WTC11 (cell line): ENCODE measurements at regions not wholly inside any gene's neighbourhood (a gene's known extent, or its start where the extent isn't known, plus 50 kb on each side); places are given as distances from the start of the nearest gene placed in this dataset.

ENCODE experiments used
- ATAC-seq: fragments of 200-7000 bp; cut with Tn5 transposase; 2 replicates; pipeline ENCODE4 v1.10.0; 2021; ENCODE audit warnings: mild to moderate bottlenecking, moderate library complexity
- CTCF ChIA-PET: fragments of 300-600 bp; sonication (Branson Sonifier 250); formaldehyde crosslinking; loops from one replicate; lab custom pipeline; 2021; ENCODE audit warnings: antibody characterized with exemption; lab: Charles Lee
- POLR2A ChIA-PET: fragments of 350-600 bp; sonication (Branson Sonifier 250); formaldehyde crosslinking; loops from one replicate; lab custom pipeline; 2021; ENCODE audit warnings: antibody characterized with exemption; lab: Charles Lee
- DNase-seq: peaks from one replicate; pipeline ENCODE4 v3.0.0; 2021; ENCODE audit warnings: low spot score
- H3K27ac Mint-ChIP-seq: 2 replicates; pipeline ENCODE4 v1.8.0; 2021; ENCODE audit warnings: mixed read lengths
- H3K27me3 Mint-ChIP-seq: 2 replicates; pipeline ENCODE4 v1.8.0; 2021; ENCODE audit warnings: low read depth, mild to moderate bottlenecking, moderate library complexity, mixed read lengths
- H3K36me3 Mint-ChIP-seq: 2 replicates; pipeline ENCODE4 v1.8.0; 2021; ENCODE audit warnings: mixed read lengths
- H3K4me1 Mint-ChIP-seq: 2 replicates; pipeline ENCODE4 v1.8.0; 2022; ENCODE audit warnings: mixed read lengths
- H3K4me3 Mint-ChIP-seq: 2 replicates; pipeline ENCODE4 v1.8.0; 2021; ENCODE audit warnings: mild to moderate bottlenecking, moderate library complexity, mixed read lengths
- H3K9me3 Mint-ChIP-seq: 2 replicates; pipeline ENCODE4 v1.8.0; 2021; ENCODE audit warnings: mixed read lengths
- CREM ChIP-seq: sonication (generic); formaldehyde crosslinking; IDR thresholded peaks from 2 replicates; pipeline ENCODE4 v1.8.1; 2022; ENCODE audit warnings: mild to moderate bottlenecking, missing genetic modification reagents, moderate library complexity
- E2F1 ChIP-seq: sonication (generic); formaldehyde crosslinking; IDR thresholded peaks from 2 replicates; pipeline ENCODE4 v1.8.0; 2022; ENCODE audit warnings: mild to moderate bottlenecking, missing genetic modification reagents
- FOXP1 ChIP-seq: sonication (generic); formaldehyde crosslinking; IDR thresholded peaks from 2 replicates; pipeline ENCODE4 v1.8.0; 2022; ENCODE audit warnings: missing genetic modification reagents, mild to moderate bottlenecking, moderate library complexity, borderline replicate concordance
- IRF2 ChIP-seq: sonication (generic); formaldehyde crosslinking; IDR thresholded peaks from 2 replicates; pipeline ENCODE4 v1.8.0; 2022; ENCODE audit warnings: low read depth, missing genetic modification reagents, borderline replicate concordance
- JUN ChIP-seq: sonication (generic); formaldehyde crosslinking; IDR thresholded peaks from 2 replicates; pipeline ENCODE4 v1.8.0; 2023; ENCODE audit warnings: mild to moderate bottlenecking, missing genetic modification reagents
- MYBL2 ChIP-seq: sonication (generic); formaldehyde crosslinking; IDR thresholded peaks from 2 replicates; pipeline ENCODE4 v1.8.1; 2023; ENCODE audit warnings: mild to moderate bottlenecking, moderate library complexity, missing genetic modification reagents
- NFYB ChIP-seq: sonication (generic); formaldehyde crosslinking; conservative IDR thresholded peaks from 2 replicates; pipeline ENCODE4 v1.8.0; 2022; ENCODE audit warnings: low read depth, missing genetic modification reagents
- PRDM15 ChIP-seq: sonication (generic); formaldehyde crosslinking; IDR thresholded peaks from 2 replicates; pipeline ENCODE4 v1.8.0; 2022; ENCODE audit warnings: missing genetic modification reagents
- SP1 ChIP-seq: sonication (generic); formaldehyde crosslinking; conservative IDR thresholded peaks from 2 replicates; pipeline ENCODE4 v1.8.1; 2022; ENCODE audit warnings: missing genetic modification reagents
- TEAD4 ChIP-seq: sonication (generic); formaldehyde crosslinking; IDR thresholded peaks from 2 replicates; pipeline ENCODE4 v1.8.0; 2022; ENCODE audit warnings: mild to moderate bottlenecking, missing genetic modification reagents
- ZNF121 ChIP-seq: sonication (generic); formaldehyde crosslinking; IDR thresholded peaks from 2 replicates; pipeline ENCODE4 v1.8.0; 2023; ENCODE audit warnings: missing genetic modification reagents
- ZNF396 ChIP-seq: fragments of 250-450 bp; sonication (Bioruptor Pico); IDR thresholded peaks from 2 replicates; pipeline ENCODE4 v1.8.0; 2021; ENCODE audit warnings: mild to moderate bottlenecking, moderate library complexity, borderline replicate concordance
- ZNF416 ChIP-seq: fragments of 250-450 bp; sonication (Bioruptor Pico); IDR thresholded peaks from 2 replicates; pipeline ENCODE4 v1.9.0; 2021; ENCODE audit warnings: mild to moderate bottlenecking, inconsistent platforms
- ZNF425 ChIP-seq: fragments of 250-450 bp; sonication (Bioruptor Pico); conservative IDR thresholded peaks from 2 replicates; pipeline ENCODE4 v1.9.0; 2021; ENCODE audit warnings: mild to moderate bottlenecking
- ZNF532 ChIP-seq: fragments of 250-450 bp; sonication (Bioruptor Pico); IDR thresholded peaks from 2 replicates; pipeline ENCODE4 v1.9.0; 2021; ENCODE audit warnings: mild to moderate bottlenecking, borderline replicate concordance

GRCh38 chr16:13348416-13348815, 447.0 kb downstream of the SHISA9 start:
- Mint-ChIP-seq H3K36me3 (peaks cover 13% of the 10 kb centered on the region), H3K9me3 (no peaks in the 10 kb centered on the region), H3K4me3 (no peak overlapping the region), H3K27me3 (no peaks in the 10 kb centered on the region), H3K4me1 (peaks cover 21% of the 10 kb centered on the region), H3K27ac (peak overlapping the region; percentile 73; the same call in 1 of the 2 replicates)
- POLR2A ChIA-PET, result no interaction called here
- CTCF ChIA-PET, result interaction anchor here (1.1 kb wide), 1 partner anchor 10 kb away, joined by 3 read pairs; no protein-coding TSS in a partner anchor
- ATAC-seq (peak; percentile 55), DNase-seq (no peak)
- TF ChIP-seq MYBL2 (CRISPR knock-in tag) (no peak), PRDM15 (CRISPR knock-in tag) (no peak), ZNF396 (CRISPR knock-in tag) (no peak), IRF2 (CRISPR knock-in tag) (no peak), ZNF121 (CRISPR knock-in tag) (no peak), ZNF532 (CRISPR knock-in tag) (no peak), TEAD4 (no peak), ZNF425 (CRISPR knock-in tag) (no peak), NFYB (CRISPR knock-in tag) (no peak; the same call in 1 of the 2 replicates), CREM (no peak), FOXP1 (CRISPR knock-in tag) (no peak), ZNF416 (CRISPR knock-in tag) (no peak)

- CTCF ChIA-PET, result no interaction called here
- peak overlapping the region; percentile 93 for H3K27ac Mint-ChIP-seq
- H3K9me3 Mint-ChIP-seq, result no peaks in the 10 kb centered on the region
- no peak for DNase-seq
- H3K27me3 Mint-ChIP-seq, result no peaks in the 10 kb centered on the region
- H3K4me1 Mint-ChIP-seq, result peaks cover 29% of the 10 kb centered on the region
- TF ChIP-seq E2F1 (no peak), JUN (CRISPR knock-in tag) (no peak), ZNF425 (CRISPR knock-in tag) (0 out of 2 replicates have a peak, but pooled peaks have one; percentile 47), SP1 (no peak)
- TF ChIP-seq, all 79 proteins: peak for 1
- no peak for ATAC-seq
- POLR2A ChIA-PET, result interaction anchor here (0.6 to 0.9 kb wide), 2 partner anchors 17 to 64 kb away, joined by 3 to 4 read pairs; no protein-coding TSS in a partner anchor
- Mint-ChIP-seq H3K4me3 (no peak overlapping the region), H3K36me3 (peaks cover 22% of the 10 kb centered on the region)
Measured at GRCh38 chr16:13350000-13350399, 448.6 kb downstream of the SHISA9 start.
